A673 (cell line): ENCODE measurements at regions not wholly inside any gene's neighbourhood (a gene's known extent, or its start where the extent isn't known, plus 50 kb on each side); places are given as distances from the start of the nearest gene placed in this dataset.

Experiments used
- BruUV-seq: library from RNA; stranded (reverse); fragments of 400-500 nt; replicated peaks from 2 replicates; lab custom pipeline; 2021; lab: Mats Ljungman, UMichigan
- CTCF ChIA-PET: fragments of 300-600 bp; sonication (Branson Sonifier 250); formaldehyde crosslinking; loops from one replicate; lab custom pipeline; 2022; ENCODE audit warnings: antibody characterized with exemption; lab: Charles Lee
- POLR2A ChIA-PET: fragments of 300-600 bp; sonication (Branson Sonifier 250); formaldehyde crosslinking; loops from one replicate; lab custom pipeline; 2022; ENCODE audit warnings: antibody characterized with exemption; ENCODE audit not compliant: low non-redundant PET; lab: Charles Lee
- DNase-seq: peaks from one replicate; pipeline ENCODE4 v3.0.0-alpha.2; 2015; ENCODE audit warnings: low spot score
- H3K27ac ChIP-seq: fragments of 200-600 bp; sonication (generic); 2 replicates; pipeline ENCODE4 v1.5.1; 2016; ENCODE audit warnings: mixed run types, low read depth, mild to moderate bottlenecking, mixed read lengths, antibody characterized with exemption, low read length; ENCODE audit not compliant: poor library complexity, severe bottlenecking
- H3K27me3 ChIP-seq: fragments of 200-600 bp; sonication (generic); replicated peaks from 2 replicates; pipeline ENCODE4 v1.6.1; 2017; ENCODE audit warnings: mixed run types, low read depth, mild to moderate bottlenecking, mixed read lengths, antibody characterized with exemption, low read length; ENCODE audit not compliant: insufficient read depth, poor library complexity
- H3K36me3 ChIP-seq: fragments of 200-600 bp; sonication (generic); 2 replicates; pipeline ENCODE4 v1.6.1; 2016; ENCODE audit warnings: mixed run types, mild to moderate bottlenecking, mixed read lengths, antibody characterized with exemption, low read length; ENCODE audit not compliant: insufficient read depth, poor library complexity, severe bottlenecking
- H3K4me1 ChIP-seq: fragments of 200-600 bp; sonication (generic); 2 replicates; pipeline ENCODE4 v1.6.1; 2017; ENCODE audit warnings: mixed run types, mild to moderate bottlenecking, mixed read lengths, antibody characterized with exemption, low read length; ENCODE audit not compliant: insufficient read depth, poor library complexity, severe bottlenecking
- H3K4me3 ChIP-seq: fragments of 200-600 bp; sonication (generic); 2 replicates; pipeline ENCODE4 v1.5.1; 2016; ENCODE audit warnings: low read depth, mixed run types, mild to moderate bottlenecking, mixed read lengths, low read length; ENCODE audit not compliant: poor library complexity, severe bottlenecking
- H3K9me3 ChIP-seq: fragments of 200-600 bp; sonication (generic); 2 replicates; pipeline ENCODE4 v1.6.1; 2016; ENCODE audit warnings: mixed run types, low read depth, mild to moderate bottlenecking, mixed read lengths, antibody characterized with exemption, low read length; ENCODE audit not compliant: poor library complexity, severe bottlenecking
- CTCF ChIP-seq: fragments of 300-800, 200-600 bp; sonication (generic); conservative IDR thresholded peaks from 2 replicates; pipeline ENCODE4 v1.5.1; 2017; ENCODE audit warnings: low read depth, mild to moderate bottlenecking, antibody characterized with exemption, low read length, moderate library complexity, mixed read lengths
- EZH2 ChIP-seq: fragments of 200-600 bp; sonication (generic); IDR thresholded peaks from 2 replicates; pipeline ENCODE4 v1.6.1; 2017; ENCODE audit warnings: borderline replicate concordance, low read depth, mild to moderate bottlenecking, mixed read lengths, antibody characterized with exemption, low read length; ENCODE audit not compliant: poor library complexity, severe bottlenecking
- intact Hi-C: fragments of 100-400 bp; cut with micrococcal nuclease; formaldehyde crosslinking; loops from one replicate; pipeline ENCODE4 v1.10.0; 2022; ENCODE audit not compliant: unreplicated experiment

GRCh38 chr9:23635276-23635675, 190.8 kb downstream of the ELAVL2 start:
- no peaks in the 10 kb centered on the region for H3K27me3 ChIP-seq
- no peak overlapping the region for H3K4me3 ChIP-seq
- no peak for DNase-seq
- no peaks in the 10 kb centered on the region for H3K9me3 ChIP-seq
- H3K4me1 ChIP-seq, result no peaks in the 10 kb centered on the region
- intact Hi-C loops, result no loop called here
- no peaks in the 10 kb centered on the region for H3K36me3 ChIP-seq
- no TSS peak for BruUV-seq
- no peak for TF ChIP-seq EZH2
- TF ChIP-seq CTCF, result no peak
- ChIA-PET CTCF (no interaction called here), POLR2A (no interaction called here)
- H3K27ac ChIP-seq, result no peak overlapping the region

GRCh38 chr9:23636199-23636598, 189.8 kb downstream of the ELAVL2 start:
- Histone ChIP-seq H3K4me1 (no peaks in the 10 kb centered on the region), H3K4me3 (no peak overlapping the region), H3K27ac (no peak overlapping the region), H3K9me3 (no peaks in the 10 kb centered on the region), H3K36me3 (no peaks in the 10 kb centered on the region), H3K27me3 (no peaks in the 10 kb centered on the region)
- ChIA-PET POLR2A (no interaction called here), CTCF (no interaction called here)
- intact Hi-C loops, result no loop called here
- no peak for DNase-seq
- TF ChIP-seq EZH2 (no peak), CTCF (no peak)
- BruUV-seq, result no TSS peak

- no peak for DNase-seq
- ChIA-PET POLR2A (no interaction called here), CTCF (no interaction called here)
- Histone ChIP-seq H3K27me3 (no peaks in the 10 kb centered on the region), H3K9me3 (no peaks in the 10 kb centered on the region), H3K36me3 (no peaks in the 10 kb centered on the region), H3K27ac (no peak overlapping the region), H3K4me1 (no peaks in the 10 kb centered on the region), H3K4me3 (no peak overlapping the region)
- TF ChIP-seq EZH2, result no peak
- intact Hi-C loops, result no loop called here
- BruUV-seq, result no TSS peak
Measured at GRCh38 chr9:23638011-23638410, 188.0 kb downstream of the ELAVL2 start.

GRCh38 chr9:23638837-23639426, 187.1 kb downstream of the ELAVL2 start:
- intact Hi-C loops, result no loop called here
- Histone ChIP-seq H3K27ac (no peak overlapping the region), H3K4me1 (no peaks in the 10 kb centered on the region), H3K27me3 (no peaks in the 10 kb centered on the region), H3K4me3 (no peak overlapping the region), H3K36me3 (no peaks in the 10 kb centered on the region), H3K9me3 (no peaks in the 10 kb centered on the region)
- no TSS peak for BruUV-seq
- ChIA-PET POLR2A (no interaction called here), CTCF (no interaction called here)
- no peak for TF ChIP-seq EZH2
- TF ChIP-seq CTCF, result no peak
- DNase-seq, result no peak
